Activated naive CD8-positive, alpha-beta T cell treated with anti-CD3 and anti-CD28 coated beads for 36 hours (primary cell): ENCODE measurements at regions not wholly inside any gene's neighbourhood (a gene's known extent, or its start where the extent isn't known, plus 50 kb on each side); places are given as distances from the start of the nearest gene placed in this dataset.

Experiments
- DNase-seq: peaks from one replicate; pipeline ENCODE4 v3.0.0; 2021
- H3K27ac Mint-ChIP-seq: one replicate; pipeline ENCODE4 v1.8.0; 2022; ENCODE audit warnings: mild to moderate bottlenecking, moderate library complexity, mixed read lengths
- H3K27me3 Mint-ChIP-seq: one replicate; pipeline ENCODE4 v1.8.0; 2022; ENCODE audit warnings: mild to moderate bottlenecking, mixed read lengths
- H3K36me3 Mint-ChIP-seq: one replicate; pipeline ENCODE4 v1.8.0; 2021; ENCODE audit warnings: mild to moderate bottlenecking, mixed read lengths
- H3K4me1 Mint-ChIP-seq: one replicate; pipeline ENCODE4 v1.8.0; 2021; ENCODE audit warnings: mixed read lengths
- H3K4me3 Mint-ChIP-seq: one replicate; pipeline ENCODE4 v1.8.0; 2022; ENCODE audit warnings: mild to moderate bottlenecking, moderate library complexity, mixed read lengths
- H3K9me3 Mint-ChIP-seq: one replicate; pipeline ENCODE4 v1.8.0; 2022; ENCODE audit warnings: mixed read lengths

- Mint-ChIP-seq H3K9me3 (peaks cover 13% of the 10 kb centered on the region), H3K4me3 (no peak overlapping the region), H3K27me3 (no peaks in the 10 kb centered on the region), H3K27ac (no peak overlapping the region), H3K36me3 (no peaks in the 10 kb centered on the region), H3K4me1 (no peaks in the 10 kb centered on the region)
- no peak for DNase-seq
These were observed 723.1 kb downstream of the CDH11 start for GRCh38 chr16:64398793-64399192.

- Mint-ChIP-seq H3K27me3 (no peaks in the 10 kb centered on the region), H3K9me3 (peaks cover 13% of the 10 kb centered on the region), H3K36me3 (no peaks in the 10 kb centered on the region), H3K4me1 (no peaks in the 10 kb centered on the region), H3K4me3 (no peak overlapping the region), H3K27ac (no peak overlapping the region)
- no peak for DNase-seq
These were observed 723.8 kb downstream of the CDH11 start for GRCh38 chr16:64397945-64398508.

DNA sequence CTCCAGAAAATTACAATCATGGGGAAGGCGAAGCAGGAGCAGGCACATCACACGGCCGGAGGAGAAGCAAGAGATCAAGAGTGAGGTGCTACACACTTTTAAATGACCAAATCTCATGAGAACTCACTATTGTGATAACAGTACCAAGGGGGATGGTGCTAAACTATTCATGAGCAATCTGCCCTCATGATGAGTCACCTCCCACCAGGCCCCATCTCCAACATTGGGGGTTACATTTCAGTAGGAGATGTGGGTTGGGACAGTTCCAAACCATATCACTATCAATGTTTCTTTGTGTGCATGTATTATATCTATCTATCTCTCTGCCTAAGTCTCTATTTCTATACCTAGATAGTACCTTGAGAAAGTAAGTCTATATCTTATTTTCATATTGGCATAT, 724.8 kb downstream of the CDH11 start:
- no peak overlapping the region for H3K27ac Mint-ChIP-seq
- no peaks in the 10 kb centered on the region for H3K36me3 Mint-ChIP-seq
- H3K4me1 Mint-ChIP-seq, result no peaks in the 10 kb centered on the region
- no peak for DNase-seq
- H3K27me3 Mint-ChIP-seq, result no peaks in the 10 kb centered on the region
- H3K9me3 Mint-ChIP-seq, result peaks cover 13% of the 10 kb centered on the region
- H3K4me3 Mint-ChIP-seq, result no peak overlapping the region

DNA sequence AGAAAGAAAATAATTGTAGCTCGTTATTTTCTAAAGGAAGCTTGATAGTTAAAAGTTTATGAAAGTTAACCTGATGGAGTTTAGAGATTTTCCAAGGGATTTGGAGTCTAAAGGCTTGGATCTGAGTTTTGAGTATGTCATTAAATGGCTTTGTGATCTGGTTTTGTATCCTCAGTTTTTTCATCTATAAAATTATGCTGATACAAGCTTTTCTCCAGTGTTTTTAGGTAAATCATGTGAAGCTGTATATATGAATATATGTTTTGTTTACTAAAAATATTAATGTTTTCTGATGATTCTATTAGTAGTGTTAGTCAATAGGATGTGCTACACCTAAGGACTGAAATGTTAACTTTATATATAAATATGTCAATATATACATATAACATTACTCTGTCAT, 727.8 kb downstream of the CDH11 start:
- H3K27ac Mint-ChIP-seq, result no peak overlapping the region

DNA sequence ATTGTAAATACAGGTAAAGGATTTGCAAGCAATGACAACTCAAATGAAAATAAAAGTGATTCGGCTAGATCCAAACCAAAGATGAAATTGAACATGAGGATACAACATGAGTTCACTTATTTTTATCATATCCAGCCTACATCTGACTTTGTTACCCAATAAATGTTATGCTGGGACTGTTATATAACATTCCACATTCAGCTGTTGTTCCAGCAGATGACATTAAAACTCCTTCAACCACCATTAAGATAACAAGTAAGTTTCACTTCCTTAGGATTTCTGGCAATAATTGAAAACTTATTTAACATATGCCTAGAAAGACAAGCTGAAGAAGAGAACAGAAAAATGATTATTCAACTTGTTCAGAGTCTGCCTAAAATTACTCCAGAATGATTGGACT, 729.4 kb downstream of the CDH11 start:
- no peaks in the 10 kb centered on the region for H3K36me3 Mint-ChIP-seq
- H3K4me1 Mint-ChIP-seq, result no peaks in the 10 kb centered on the region
- H3K4me3 Mint-ChIP-seq, result no peak overlapping the region
- peaks cover 11% of the 10 kb centered on the region for H3K9me3 Mint-ChIP-seq
- DNase-seq, result no peak
- H3K27me3 Mint-ChIP-seq, result no peaks in the 10 kb centered on the region
- no peak overlapping the region for H3K27ac Mint-ChIP-seq

More for the DNA sequence above, 727.8 kb downstream of the CDH11 start:
- H3K36me3 Mint-ChIP-seq, result no peaks in the 10 kb centered on the region
- no peak for DNase-seq
- H3K27me3 Mint-ChIP-seq, result no peaks in the 10 kb centered on the region
- H3K4me3 Mint-ChIP-seq, result no peak overlapping the region
- peaks cover 17% of the 10 kb centered on the region for H3K9me3 Mint-ChIP-seq
- H3K4me1 Mint-ChIP-seq, result no peaks in the 10 kb centered on the region

DNA sequence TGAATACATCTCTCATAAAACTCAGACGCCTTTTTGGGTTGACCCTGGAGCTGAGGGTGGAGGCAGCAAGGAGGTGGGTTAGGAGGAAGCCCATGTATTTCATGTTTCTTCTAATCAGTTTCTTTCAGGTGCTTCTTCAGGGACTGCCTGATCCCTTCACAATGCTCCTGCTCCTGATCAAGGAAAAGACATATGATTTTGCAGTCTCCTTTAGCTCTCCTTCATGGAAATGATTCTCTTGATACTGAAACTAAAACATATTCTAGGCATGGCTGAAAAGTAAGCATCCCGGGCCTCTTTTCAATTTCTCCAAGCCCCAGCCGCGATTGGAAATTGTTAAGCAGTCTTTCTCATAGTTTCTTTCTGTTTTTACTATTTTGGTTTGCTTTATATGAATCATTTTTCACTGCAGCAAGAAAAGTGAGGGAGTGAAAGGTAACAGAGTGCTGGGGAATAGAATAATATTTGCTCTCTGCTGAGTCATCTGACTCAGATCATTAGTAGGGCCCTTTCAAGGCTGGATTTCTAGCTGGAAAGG, 730.7 kb downstream of the CDH11 start:
- Mint-ChIP-seq H3K4me1 (no peaks in the 10 kb centered on the region), H3K9me3 (peaks cover 10% of the 10 kb centered on the region), H3K36me3 (no peaks in the 10 kb centered on the region), H3K27ac (no peak overlapping the region), H3K4me3 (no peak overlapping the region), H3K27me3 (no peaks in the 10 kb centered on the region)
- no peak for DNase-seq

DNA sequence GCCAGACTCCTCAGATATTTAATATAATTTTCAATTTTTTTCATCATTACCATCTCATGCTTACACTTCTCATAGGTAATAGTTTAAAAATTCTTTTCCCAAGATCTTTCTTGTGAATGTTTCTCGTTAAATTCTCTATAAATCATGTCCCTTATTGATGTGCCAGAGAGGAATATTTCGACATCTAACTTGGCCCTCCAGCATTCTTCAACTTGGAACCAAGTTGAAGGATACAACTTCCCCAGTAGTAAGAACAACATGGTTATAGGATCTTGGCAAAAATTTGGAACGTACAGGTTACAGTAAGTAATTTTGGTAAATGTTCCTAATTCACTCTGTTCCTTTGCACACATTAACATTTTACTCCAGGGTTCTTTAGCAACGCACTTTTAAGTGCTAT, 731.8 kb downstream of the CDH11 start:
- H3K27ac Mint-ChIP-seq, result no peak overlapping the region
- DNase-seq, result no peak
- no peaks in the 10 kb centered on the region for H3K36me3 Mint-ChIP-seq
- no peak overlapping the region for H3K4me3 Mint-ChIP-seq
- no peaks in the 10 kb centered on the region for H3K27me3 Mint-ChIP-seq
- H3K4me1 Mint-ChIP-seq, result no peaks in the 10 kb centered on the region
- H3K9me3 Mint-ChIP-seq, result peaks cover 11% of the 10 kb centered on the region

DNA sequence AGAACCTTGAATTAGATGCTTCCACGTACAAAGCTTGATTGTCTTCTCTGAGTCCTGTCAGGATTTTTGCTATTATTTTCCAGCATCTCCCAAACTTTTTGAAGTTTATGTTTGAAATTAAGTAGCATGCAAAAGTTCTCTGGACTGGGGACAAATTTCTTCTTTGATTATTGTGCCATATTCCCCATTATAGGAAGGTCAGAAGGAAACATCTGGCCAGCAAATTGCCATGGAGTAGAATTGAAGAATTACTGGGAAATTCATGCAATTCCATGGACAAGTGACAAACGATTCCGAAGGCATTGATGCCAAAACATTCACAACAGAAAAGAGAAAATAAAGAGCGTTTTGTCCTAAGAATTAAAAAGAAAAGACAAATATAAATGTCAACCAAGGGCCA, 737.2 kb downstream of the CDH11 start:
- Mint-ChIP-seq H3K27ac (no peak overlapping the region), H3K4me1 (no peaks in the 10 kb centered on the region), H3K9me3 (peaks cover 8% of the 10 kb centered on the region), H3K4me3 (no peak overlapping the region), H3K27me3 (no peaks in the 10 kb centered on the region), H3K36me3 (no peaks in the 10 kb centered on the region)
- no peak for DNase-seq

DNA sequence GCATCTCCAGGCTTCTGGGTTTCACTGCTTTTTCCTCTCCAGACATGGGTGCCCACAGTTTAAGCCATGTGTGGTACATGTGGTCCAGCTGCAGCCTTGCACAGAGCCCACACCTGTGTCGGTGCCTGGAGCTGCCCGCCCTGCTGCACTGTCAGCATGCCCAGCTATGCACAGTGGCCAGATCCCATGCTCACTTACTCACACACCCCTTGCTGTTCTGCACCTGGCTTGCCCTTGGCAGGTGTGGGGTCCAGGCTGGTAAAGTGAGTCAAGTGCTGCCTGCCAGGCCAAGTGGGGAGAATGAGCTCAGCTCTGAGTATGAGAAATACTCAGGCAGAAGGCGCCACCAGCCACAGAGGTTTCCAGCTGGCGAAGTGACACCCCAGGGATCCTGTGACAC, 739.9 kb downstream of the CDH11 start:
- no peak overlapping the region for H3K27ac Mint-ChIP-seq
- no peak for DNase-seq
- peaks cover 11% of the 10 kb centered on the region for H3K9me3 Mint-ChIP-seq
- H3K27me3 Mint-ChIP-seq, result no peaks in the 10 kb centered on the region
- no peak overlapping the region for H3K4me3 Mint-ChIP-seq
- no peaks in the 10 kb centered on the region for H3K36me3 Mint-ChIP-seq
- H3K4me1 Mint-ChIP-seq, result no peaks in the 10 kb centered on the region

DNA sequence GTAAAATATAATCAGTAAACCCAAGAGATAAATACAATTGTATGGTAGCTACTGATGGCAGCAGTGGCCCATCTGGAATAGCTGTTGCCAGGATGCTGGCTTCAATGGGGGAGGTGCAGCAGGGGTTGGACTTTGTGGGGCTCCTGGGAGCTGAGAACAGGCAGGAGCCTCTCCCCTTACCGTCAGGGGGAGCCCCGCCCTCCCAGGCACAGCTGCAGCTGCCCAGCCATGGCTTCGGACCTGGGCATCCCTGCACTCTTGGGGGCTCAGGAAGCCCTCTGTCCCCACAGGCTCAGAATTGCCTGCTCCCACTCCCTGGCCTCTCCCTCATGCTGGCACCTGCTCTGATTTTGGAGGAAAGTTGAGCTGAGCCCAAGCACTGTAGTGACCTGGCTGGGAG, 741.1 kb downstream of the CDH11 start:
- DNase-seq, result no peak
- no peaks in the 10 kb centered on the region for H3K27me3 Mint-ChIP-seq
- H3K4me3 Mint-ChIP-seq, result no peak overlapping the region
- no peaks in the 10 kb centered on the region for H3K36me3 Mint-ChIP-seq
- peaks cover 5% of the 10 kb centered on the region for H3K9me3 Mint-ChIP-seq
- H3K4me1 Mint-ChIP-seq, result no peaks in the 10 kb centered on the region
- H3K27ac Mint-ChIP-seq, result no peak overlapping the region

DNA sequence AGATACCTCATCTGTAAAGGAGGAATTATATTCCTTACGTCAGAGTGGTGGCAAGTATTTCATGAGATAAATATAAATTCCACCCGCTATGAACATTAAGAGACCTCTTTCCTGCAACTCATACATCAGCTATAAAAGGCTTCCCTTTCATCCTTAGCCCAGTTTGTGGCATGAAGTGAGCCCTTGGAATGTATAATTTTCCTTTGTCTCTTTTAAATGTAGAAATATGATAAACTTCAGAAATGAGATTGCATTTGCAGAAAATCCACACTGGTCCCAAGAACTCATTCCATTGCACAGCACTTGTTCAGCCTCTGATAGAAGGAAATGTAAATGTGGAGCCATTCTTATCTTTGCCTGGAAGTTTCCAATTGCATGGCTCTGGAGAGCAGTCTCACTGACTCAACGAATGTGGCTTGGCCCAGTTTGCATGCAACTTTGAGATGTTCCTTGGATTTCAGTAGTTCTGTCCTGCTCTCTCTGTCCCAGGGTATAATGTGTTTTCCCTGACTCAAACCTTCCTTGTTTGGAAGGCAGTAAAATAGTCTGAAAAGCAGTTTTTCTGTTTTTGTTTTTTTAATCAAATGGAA, 746.4 kb downstream of the CDH11 start:
- no peak overlapping the region for H3K4me3 Mint-ChIP-seq
- H3K36me3 Mint-ChIP-seq, result no peaks in the 10 kb centered on the region
- peaks cover 9% of the 10 kb centered on the region for H3K9me3 Mint-ChIP-seq
- H3K27me3 Mint-ChIP-seq, result no peaks in the 10 kb centered on the region
- no peak for DNase-seq
- no peak overlapping the region for H3K27ac Mint-ChIP-seq
- H3K4me1 Mint-ChIP-seq, result no peaks in the 10 kb centered on the region

- no peaks in the 10 kb centered on the region for H3K36me3 Mint-ChIP-seq
- no peak overlapping the region for H3K27ac Mint-ChIP-seq
- DNase-seq, result no peak
- H3K4me1 Mint-ChIP-seq, result no peaks in the 10 kb centered on the region
- peaks cover 5% of the 10 kb centered on the region for H3K9me3 Mint-ChIP-seq
- H3K4me3 Mint-ChIP-seq, result no peak overlapping the region
- H3K27me3 Mint-ChIP-seq, result no peaks in the 10 kb centered on the region
These were observed 751.8 kb downstream of the CDH11 start for GRCh38 chr16:64370112-64370511.

- Mint-ChIP-seq H3K4me1 (no peaks in the 10 kb centered on the region), H3K36me3 (no peaks in the 10 kb centered on the region), H3K27ac (no peak overlapping the region), H3K4me3 (no peak overlapping the region), H3K9me3 (no peaks in the 10 kb centered on the region), H3K27me3 (no peaks in the 10 kb centered on the region)
- DNase-seq, result no peak
These were observed 756.4 kb downstream of the CDH11 start for GRCh38 chr16:64365448-64365931.

- no peaks in the 10 kb centered on the region for H3K27me3 Mint-ChIP-seq
- H3K27ac Mint-ChIP-seq, result no peak overlapping the region
- DNase-seq, result no peak
- no peaks in the 10 kb centered on the region for H3K36me3 Mint-ChIP-seq
- H3K9me3 Mint-ChIP-seq, result no peaks in the 10 kb centered on the region
- H3K4me1 Mint-ChIP-seq, result no peaks in the 10 kb centered on the region
- H3K4me3 Mint-ChIP-seq, result no peak overlapping the region
These were observed 757.0 kb downstream of the CDH11 start for GRCh38 chr16:64364894-64365293.

GRCh38 chr16:64364416-64364815, 757.4 kb downstream of the CDH11 start:
- no peak overlapping the region for H3K27ac Mint-ChIP-seq
- H3K9me3 Mint-ChIP-seq, result no peaks in the 10 kb centered on the region
- H3K36me3 Mint-ChIP-seq, result no peaks in the 10 kb centered on the region
- no peaks in the 10 kb centered on the region for H3K27me3 Mint-ChIP-seq
- H3K4me3 Mint-ChIP-seq, result no peak overlapping the region
- no peak for DNase-seq
- no peaks in the 10 kb centered on the region for H3K4me1 Mint-ChIP-seq

GRCh38 chr16:64364016-64364415, 757.8 kb downstream of the CDH11 start:
- no peaks in the 10 kb centered on the region for H3K36me3 Mint-ChIP-seq
- DNase-seq, result no peak
- H3K4me3 Mint-ChIP-seq, result no peak overlapping the region
- no peak overlapping the region for H3K27ac Mint-ChIP-seq
- no peaks in the 10 kb centered on the region for H3K27me3 Mint-ChIP-seq
- no peaks in the 10 kb centered on the region for H3K4me1 Mint-ChIP-seq
- no peaks in the 10 kb centered on the region for H3K9me3 Mint-ChIP-seq
